ENCODE measurements at regions not wholly inside any gene's neighbourhood (a gene's known extent, or its start where the extent isn't known, plus 50 kb on each side); places are given as distances from the start of the nearest gene placed in this dataset.
"Not testable (repeated sequence)": the region's sequence is repeated elsewhere in the genome, so short reads cannot be mapped to it uniquely, and the experiment has no call there.

- in situ Hi-C loops (cut with MboI; ENCODE audit: low sequenced_read_pairs), result not testable (repeated sequence)
These were observed 90.3 kb downstream of the DLEU7 start for GRCh38 chr13:50753221-50753620.

- in situ Hi-C loops (cut with MboI; ENCODE audit: low sequenced_read_pairs), result not testable (repeated sequence)
These were observed 87.4 kb downstream of the DLEU7 start for GRCh38 chr13:50755862-50756685.

DNA sequence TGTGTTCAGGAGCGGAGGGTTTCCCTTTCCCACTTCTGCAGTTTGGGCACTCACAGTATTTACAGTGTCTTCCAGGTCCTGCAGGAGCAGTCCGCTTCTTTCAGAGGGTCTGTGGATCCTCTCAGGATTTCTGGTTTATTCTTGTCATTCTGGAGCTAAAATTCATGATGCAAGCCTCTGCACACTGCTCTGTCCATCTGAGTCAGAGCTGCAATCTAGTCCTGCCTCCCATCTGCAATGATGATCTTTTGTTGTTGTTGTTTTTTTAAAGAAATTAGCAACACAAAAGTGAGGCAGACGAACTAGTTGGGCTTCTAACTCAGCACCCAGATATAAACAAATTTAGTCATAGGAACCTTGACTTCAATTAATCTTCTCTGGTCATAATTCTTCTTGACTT, 86.5 kb downstream of the DLEU7 start:
- in situ Hi-C loops (cut with MboI; ENCODE audit: low sequenced_read_pairs), result no loop called here

DNA sequence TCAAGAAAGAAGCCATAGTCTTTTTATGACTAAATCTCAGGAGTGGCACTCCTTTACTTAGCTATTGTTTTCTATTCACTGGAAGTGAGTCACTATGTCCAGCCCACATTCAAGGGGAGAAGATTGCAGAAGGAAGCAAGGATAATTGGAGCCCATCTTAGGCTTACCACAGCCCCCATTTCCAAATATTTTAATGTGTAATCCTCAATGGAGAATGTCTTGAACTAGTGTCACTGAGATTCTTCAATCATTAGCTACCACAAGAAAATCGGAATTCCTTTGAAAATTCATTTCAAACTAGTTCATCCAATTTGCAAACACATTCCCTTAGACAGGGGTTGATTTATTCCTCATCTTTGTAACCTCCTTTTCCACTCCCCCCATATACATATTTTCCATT, 84.7 kb downstream of the DLEU7 start:
- in situ Hi-C loops (cut with MboI; ENCODE audit: low sequenced_read_pairs), result no loop called here

DNA sequence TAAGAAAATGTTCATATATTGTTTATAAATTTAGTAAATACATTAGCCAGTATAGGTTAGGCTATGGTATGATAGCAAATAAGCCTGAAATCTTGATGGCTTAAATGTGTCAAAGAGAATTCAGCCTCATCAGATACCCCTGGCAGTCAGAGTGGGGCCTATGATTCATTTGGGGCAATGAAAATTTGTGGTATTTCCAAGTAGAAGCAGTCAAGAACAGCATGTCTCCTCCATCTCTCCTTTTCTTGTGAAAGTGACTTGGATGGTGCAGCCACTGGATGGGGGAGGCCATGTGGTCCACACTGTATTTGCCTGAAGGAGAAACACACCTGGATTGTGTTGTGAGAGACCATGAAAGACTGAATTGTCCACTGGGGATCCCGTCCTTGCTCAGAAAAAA, 82.7 kb downstream of the DLEU7 start:
- in situ Hi-C loops (cut with MboI; ENCODE audit: low sequenced_read_pairs), result no loop called here

GRCh38 chr13:50761406-50761805, 82.1 kb downstream of the DLEU7 start:
- in situ Hi-C loops (cut with MboI; ENCODE audit: low sequenced_read_pairs), result no loop called here

DNA sequence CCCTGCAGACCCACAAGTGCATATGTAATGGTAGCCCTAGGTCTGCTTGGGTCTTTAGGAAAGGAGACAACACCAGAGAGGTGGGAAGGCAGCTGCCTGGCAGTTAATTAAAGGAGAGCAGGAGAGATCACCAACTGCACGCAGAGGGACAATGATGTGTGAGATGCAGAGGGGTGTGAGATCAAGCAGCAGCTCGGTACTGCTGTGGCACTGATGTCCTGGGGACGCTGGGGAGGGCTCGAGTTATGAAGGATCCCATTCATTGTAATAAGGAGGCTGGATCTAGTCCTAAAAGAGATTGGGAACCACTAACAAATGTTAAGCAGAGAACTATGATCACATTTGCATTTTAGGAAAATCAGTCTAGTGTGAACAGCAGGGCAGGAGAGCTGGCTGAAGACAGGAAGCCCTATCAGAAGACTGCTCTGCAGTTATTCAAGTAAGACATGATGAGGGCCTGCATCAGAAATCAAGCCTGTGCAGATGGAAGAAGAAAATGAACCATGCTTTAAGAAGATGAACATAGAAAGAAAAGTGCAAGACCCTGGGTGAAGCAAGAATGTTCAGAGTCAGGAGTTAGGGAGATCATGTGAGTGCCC, 80.4 kb downstream of the DLEU7 start:
- in situ Hi-C loops (cut with MboI; ENCODE audit: low sequenced_read_pairs), result no loop called here

DNA sequence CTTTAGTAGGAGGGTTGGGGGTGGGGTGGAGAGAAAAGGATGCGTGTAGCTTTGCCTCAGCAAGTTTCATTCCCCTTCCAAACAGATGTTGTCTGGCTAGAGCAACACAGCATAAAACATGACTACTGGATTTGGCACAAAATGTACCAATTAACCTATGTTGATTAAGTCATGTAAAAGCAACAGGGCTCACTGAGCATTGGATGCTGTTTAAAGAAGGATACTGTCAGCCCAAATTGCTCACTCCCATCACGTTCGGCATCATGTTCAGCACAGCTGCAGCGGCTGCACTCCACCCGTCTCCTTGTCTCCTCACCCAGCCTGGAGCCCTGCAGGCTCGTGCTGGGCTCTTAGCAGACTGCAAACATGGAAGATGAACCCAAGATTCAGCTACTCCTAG, 77.5 kb downstream of the DLEU7 start:
- in situ Hi-C loops (cut with MboI; ENCODE audit: low sequenced_read_pairs), result no loop called here

GRCh38 chr13:50766695-50767094, 76.8 kb downstream of the DLEU7 start:
- in situ Hi-C loops (cut with MboI; ENCODE audit: low sequenced_read_pairs), result no loop called here

GRCh38 chr13:50772881-50773280, 70.6 kb downstream of the DLEU7 start:
- in situ Hi-C loops (cut with MboI; ENCODE audit: low sequenced_read_pairs), result not testable (repeated sequence)

Data from HL-60/S4 (cell line).